ENCODE measurements at regions not wholly inside any gene's neighbourhood (a gene's known extent, or its start where the extent isn't known, plus 50 kb on each side); places are given as distances from the start of the nearest gene placed in this dataset.

GRCh38 chr5:158277276-158277675 is 418.3 kb upstream of the CLINT1 start:
- TF ChIP-seq CTCF (IDR thresholded peaks at IDR 0.05) (no peak), POLR2A (IDR thresholded peaks at IDR 0.05) (no peak)

All from thyroid gland (tissue), 4 donors.